HCT116 (cell line): ENCODE measurements at regions not wholly inside any gene's neighbourhood (a gene's known extent, or its start where the extent isn't known, plus 50 kb on each side); places are given as distances from the start of the nearest gene placed in this dataset.

Experiments
- ATAC-seq: fragments of 200-7000 bp; cut with Tn5 transposase; 2 replicates; pipeline ENCODE4 v1.9.1; 2020; ENCODE audit warnings: mild to moderate bottlenecking, moderate library complexity
- BruUV-seq: library from RNA; stranded (reverse); fragments of 400-500 nt; replicated peaks from 2 replicates; lab custom pipeline; 2021; lab: Mats Ljungman, UMichigan
- CTCF ChIA-PET: fragments of 300-600 bp; sonication (Branson Sonifier 250); formaldehyde crosslinking; loops from one replicate; lab custom pipeline; 2021; ENCODE audit warnings: antibody characterized with exemption; lab: Charles Lee
- POLR2A ChIA-PET: fragments of 300-600, 350-600 bp; sonication (Branson Sonifier 250); formaldehyde crosslinking; loops from one replicate; lab custom pipeline; 2021; ENCODE audit warnings: antibody characterized with exemption; lab: Charles Lee
- RAD21 ChIA-PET, 2 experiments: fragments of 300-600 bp; sonication (Branson Sonifier 250); formaldehyde crosslinking; loops; one replicate each; lab custom pipeline; 2023; ENCODE audit warnings: low total read pairs in 2 of 2; ENCODE audit not compliant: uncharacterized antibody in 2 of 2, unreplicated experiment in 2 of 2, low non-redundant PET in 1 of 2; lab: Charles Lee
- DNase-seq: peaks from one replicate; pipeline ENCODE4 v3.0.0-alpha.2; 2010; ENCODE audit warnings: low read depth, low spot score
- H2AFZ ChIP-seq: fragments of 200-600 bp; shearing (Covaris generic), sonication (generic); 2 replicates; pipeline ENCODE4 v1.6.1; 2017; ENCODE audit warnings: low read depth, mixed run types, mixed read lengths, antibody characterized with exemption, low read length; ENCODE audit not compliant: poor library complexity, severe bottlenecking
- H3K27ac ChIP-seq: 2 replicates; pipeline ENCODE4 v1.5.1; 2012; ENCODE audit warnings: low read depth, low read length
- H3K27me3 ChIP-seq: fragments of 200-600 bp; sonication (generic); 2 replicates; pipeline ENCODE4 v1.6.1; 2016; ENCODE audit warnings: mixed run types, low read length, mixed read lengths; ENCODE audit not compliant: insufficient read depth
- H3K36me3 ChIP-seq, 2 experiments: fragments of 200-500 bp in 1 of 2; fragments of 200-600 bp in 1 of 2; sonication (Bioruptor generic) in 1 of 2; sonication (generic) in 1 of 2; 2 replicates each; pipeline versions ENCODE4 v1.5.1 to v1.6.1; 2014 to 2016; ENCODE audit warnings: low read length in 2 of 2, inconsistent platforms in 1 of 2, mixed read lengths in 1 of 2, mixed run types in 1 of 2; ENCODE audit not compliant: insufficient read depth in 2 of 2, control insufficient read depth in 1 of 2
- H3K4me1 ChIP-seq, 2 experiments: fragments of 200-600 bp in 1 of 2; sonication (generic) in 1 of 2; 2 replicates each; pipeline versions ENCODE4 v1.5.1 to v1.6.1; 2012 to 2017; ENCODE audit warnings: low read length in 2 of 2, inconsistent platforms in 1 of 2, mild to moderate bottlenecking in 1 of 2, mixed read lengths in 1 of 2, mixed run types in 1 of 2, moderate library complexity in 1 of 2; ENCODE audit not compliant: insufficient read depth in 2 of 2, control insufficient read depth in 1 of 2
- H3K4me2 ChIP-seq: fragments of 200-600 bp; sonication (generic); 2 replicates; pipeline ENCODE4 v1.6.1; 2017; ENCODE audit warnings: mixed run types, low read length, mixed read lengths
- H3K4me3 ChIP-seq, 2 experiments: fragments of 200-600 bp in 1 of 2; sonication (generic) in 1 of 2; replicated peaks in 1 of 2; 2 replicates each; pipeline ENCODE4 v1.5.1; 2011 to 2016; ENCODE audit warnings: low read length in 2 of 2, control low read depth in 1 of 2, low read depth in 1 of 2, mild to moderate bottlenecking in 1 of 2, mixed read lengths in 1 of 2, mixed run types in 1 of 2
- H3K79me2 ChIP-seq: fragments of 200-600 bp; sonication (generic); 2 replicates; pipeline ENCODE4 v1.6.1; 2017; ENCODE audit warnings: mild to moderate bottlenecking, mixed run types, low read length, moderate library complexity, mixed read lengths; ENCODE audit not compliant: insufficient read depth
- H3K9ac ChIP-seq: fragments of 200-600 bp; sonication (generic); 2 replicates; pipeline ENCODE4 v1.6.1; 2016; ENCODE audit warnings: low read length, mixed read lengths
- H3K9me2 ChIP-seq: fragments of 200-600 bp; sonication (generic), shearing (Covaris generic); 2 replicates; pipeline ENCODE4 v1.6.1; 2017; ENCODE audit warnings: mixed run types, mild to moderate bottlenecking, moderate library complexity; ENCODE audit not compliant: insufficient read depth
- H3K9me3 ChIP-seq, 2 experiments: fragments of 200-500 bp in 1 of 2; fragments of 200-600 bp in 1 of 2; sonication (Bioruptor generic) in 1 of 2; sonication (generic) in 1 of 2; 2 replicates each; pipeline ENCODE4 v1.6.1; 2014 to 2017; ENCODE audit warnings: low read length in 2 of 2, mixed read lengths in 2 of 2, inconsistent platforms in 1 of 2, low read depth in 1 of 2, mild to moderate bottlenecking in 1 of 2, mixed run types in 1 of 2, moderate library complexity in 1 of 2; ENCODE audit not compliant: control insufficient read depth in 1 of 2, insufficient read depth in 1 of 2
- H4K20me1 ChIP-seq: fragments of 200-600 bp; sonication (generic), shearing (Covaris generic); 2 replicates; pipeline ENCODE4 v1.6.1; 2017; ENCODE audit warnings: mixed run types, mild to moderate bottlenecking, moderate library complexity; ENCODE audit not compliant: insufficient read depth
- ELF1 ChIP-seq: IDR thresholded peaks from 2 replicates; pipeline ENCODE4 v1.6.1; 2012; ENCODE audit warnings: low read depth, borderline replicate concordance
- JUND ChIP-seq: IDR thresholded peaks from 2 replicates; pipeline ENCODE4 v1.6.1; 2012
- POLR2A ChIP-seq: IDR thresholded peaks from 2 replicates; pipeline ENCODE4 v1.7.0; 2011; ENCODE audit warnings: borderline replicate concordance; ENCODE audit not compliant: insufficient read depth, insufficient read length; ENCODE audit errors: extremely low read depth
- RAD21 ChIP-seq: IDR thresholded peaks from 2 replicates; pipeline ENCODE4 v1.6.1; 2012; ENCODE audit warnings: low read depth, mild to moderate bottlenecking
- SRF ChIP-seq: IDR thresholded peaks from 2 replicates; pipeline ENCODE4 v1.6.1; 2012; ENCODE audit warnings: low read depth
- YY1 ChIP-seq: IDR thresholded peaks from 2 replicates; pipeline ENCODE4 v1.6.1; 2011; ENCODE audit warnings: low read length, low read depth, moderate library complexity, mild to moderate bottlenecking; ENCODE audit not compliant: insufficient replicate concordance; ENCODE audit errors: extremely low read depth
- ZFX ChIP-seq: fragments of 450-650 bp; IDR thresholded peaks from 2 replicates; pipeline ENCODE4 v1.6.1; 2017
- intact Hi-C: fragments of 100-400 bp; cut with micrococcal nuclease; formaldehyde crosslinking; loops from 2 replicates; pipeline ENCODE4 v1.10.0; 2022
- TF ChIP-seq, protein P1 (sequence below): IDR thresholded peaks from 2 replicates; pipeline ENCODE4 v1.6.1; 2012; ENCODE audit warnings: low read depth
- TF ChIP-seq, protein P2 (sequence below), 3 experiments: fragments of 200-600 bp in 1 of 3; sonication (generic) in 1 of 3; IDR thresholded peaks in 2 of 3; conservative IDR thresholded peaks in 1 of 3; 2 replicates each; pipeline ENCODE4 v1.5.1; 2012 to 2017; ENCODE audit warnings: low read depth in 2 of 3, low read length in 2 of 3, antibody characterized with exemption in 1 of 3, borderline replicate concordance in 1 of 3, control low read depth in 1 of 3, mild to moderate bottlenecking in 1 of 3, mixed read lengths in 1 of 3, mixed run types in 1 of 3, moderate library complexity in 1 of 3; ENCODE audit not compliant: insufficient read depth in 1 of 3
- TF ChIP-seq, protein P3 (sequence below): IDR thresholded peaks from 2 replicates; pipeline ENCODE4 v1.6.1; 2012

DNA sequence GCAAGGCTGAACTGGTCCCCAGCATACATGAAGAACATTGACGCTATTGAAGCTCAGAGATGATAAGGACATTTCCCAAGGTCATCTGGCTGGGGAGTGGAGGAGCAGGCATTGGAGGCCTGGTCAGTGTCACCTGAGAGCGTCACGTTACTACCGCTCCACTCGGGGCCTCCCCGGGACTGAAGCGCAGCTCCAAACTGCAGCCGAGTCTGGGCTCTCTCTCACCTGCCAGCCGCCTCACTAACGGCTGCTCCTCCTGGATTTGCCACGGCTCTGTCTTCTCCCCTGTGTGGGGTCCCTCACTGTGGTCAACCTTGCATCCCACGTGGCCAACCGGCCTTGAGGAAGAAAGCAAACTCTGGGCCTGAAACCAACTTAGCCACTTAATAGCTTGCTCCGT, 111.3 kb downstream of the ADSS2 start:
- DNase-seq: no peak
- BruUV-seq: no TSS peak
- Histone ChIP-seq H4K20me1 (no peaks in the 10 kb centered on the region), H3K27me3 (no peaks in the 10 kb centered on the region), H3K4me3 (no peak overlapping the region), H3K4me2 (no peak overlapping the region), H3K27ac (no peak overlapping the region), H3K4me1 (peaks cover 6 to 12% of the 10 kb centered on the region in 2 experiments), H3K9me2 (no peaks in the 10 kb centered on the region), H3K9me3 (no peaks in the 10 kb centered on the region), H2AFZ (no peak overlapping the region), H3K79me2 (no peaks in the 10 kb centered on the region), H3K36me3 (no peaks in the 10 kb centered on the region), H3K9ac (no peak overlapping the region)
- ChIA-PET POLR2A (no interaction called here), CTCF (no interaction called here), RAD21 (no interaction called here)
- intact Hi-C loops: no loop called here
- ATAC-seq: no peak
- no peak for TF ChIP-seq RAD21
- no peak for TF ChIP-seq JUND
- TF ChIP-seq SRF: no peak
- no peak for TF ChIP-seq ELF1
- TF ChIP-seq, protein P1, sequence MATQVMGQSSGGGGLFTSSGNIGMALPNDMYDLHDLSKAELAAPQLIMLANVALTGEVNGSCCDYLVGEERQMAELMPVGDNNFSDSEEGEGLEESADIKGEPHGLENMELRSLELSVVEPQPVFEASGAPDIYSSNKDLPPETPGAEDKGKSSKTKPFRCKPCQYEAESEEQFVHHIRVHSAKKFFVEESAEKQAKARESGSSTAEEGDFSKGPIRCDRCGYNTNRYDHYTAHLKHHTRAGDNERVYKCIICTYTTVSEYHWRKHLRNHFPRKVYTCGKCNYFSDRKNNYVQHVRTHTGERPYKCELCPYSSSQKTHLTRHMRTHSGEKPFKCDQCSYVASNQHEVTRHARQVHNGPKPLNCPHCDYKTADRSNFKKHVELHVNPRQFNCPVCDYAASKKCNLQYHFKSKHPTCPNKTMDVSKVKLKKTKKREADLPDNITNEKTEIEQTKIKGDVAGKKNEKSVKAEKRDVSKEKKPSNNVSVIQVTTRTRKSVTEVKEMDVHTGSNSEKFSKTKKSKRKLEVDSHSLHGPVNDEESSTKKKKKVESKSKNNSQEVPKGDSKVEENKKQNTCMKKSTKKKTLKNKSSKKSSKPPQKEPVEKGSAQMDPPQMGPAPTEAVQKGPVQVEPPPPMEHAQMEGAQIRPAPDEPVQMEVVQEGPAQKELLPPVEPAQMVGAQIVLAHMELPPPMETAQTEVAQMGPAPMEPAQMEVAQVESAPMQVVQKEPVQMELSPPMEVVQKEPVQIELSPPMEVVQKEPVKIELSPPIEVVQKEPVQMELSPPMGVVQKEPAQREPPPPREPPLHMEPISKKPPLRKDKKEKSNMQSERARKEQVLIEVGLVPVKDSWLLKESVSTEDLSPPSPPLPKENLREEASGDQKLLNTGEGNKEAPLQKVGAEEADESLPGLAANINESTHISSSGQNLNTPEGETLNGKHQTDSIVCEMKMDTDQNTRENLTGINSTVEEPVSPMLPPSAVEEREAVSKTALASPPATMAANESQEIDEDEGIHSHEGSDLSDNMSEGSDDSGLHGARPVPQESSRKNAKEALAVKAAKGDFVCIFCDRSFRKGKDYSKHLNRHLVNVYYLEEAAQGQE: no peak
- no peak for TF ChIP-seq ZFX
- TF ChIP-seq, protein P2, sequence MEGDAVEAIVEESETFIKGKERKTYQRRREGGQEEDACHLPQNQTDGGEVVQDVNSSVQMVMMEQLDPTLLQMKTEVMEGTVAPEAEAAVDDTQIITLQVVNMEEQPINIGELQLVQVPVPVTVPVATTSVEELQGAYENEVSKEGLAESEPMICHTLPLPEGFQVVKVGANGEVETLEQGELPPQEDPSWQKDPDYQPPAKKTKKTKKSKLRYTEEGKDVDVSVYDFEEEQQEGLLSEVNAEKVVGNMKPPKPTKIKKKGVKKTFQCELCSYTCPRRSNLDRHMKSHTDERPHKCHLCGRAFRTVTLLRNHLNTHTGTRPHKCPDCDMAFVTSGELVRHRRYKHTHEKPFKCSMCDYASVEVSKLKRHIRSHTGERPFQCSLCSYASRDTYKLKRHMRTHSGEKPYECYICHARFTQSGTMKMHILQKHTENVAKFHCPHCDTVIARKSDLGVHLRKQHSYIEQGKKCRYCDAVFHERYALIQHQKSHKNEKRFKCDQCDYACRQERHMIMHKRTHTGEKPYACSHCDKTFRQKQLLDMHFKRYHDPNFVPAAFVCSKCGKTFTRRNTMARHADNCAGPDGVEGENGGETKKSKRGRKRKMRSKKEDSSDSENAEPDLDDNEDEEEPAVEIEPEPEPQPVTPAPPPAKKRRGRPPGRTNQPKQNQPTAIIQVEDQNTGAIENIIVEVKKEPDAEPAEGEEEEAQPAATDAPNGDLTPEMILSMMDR (IDR thresholded peaks at IDR 0.05 in 2 of 3, conservative IDR thresholded peaks at IDR 0.05 in 1 of 3; ENCODE audit: borderline replicate concordance in 1 of 3, insufficient read depth in 1 of 3, low read depth in 2 of 3, low read length in 2 of 3): no peak
- TF ChIP-seq, protein P3, sequence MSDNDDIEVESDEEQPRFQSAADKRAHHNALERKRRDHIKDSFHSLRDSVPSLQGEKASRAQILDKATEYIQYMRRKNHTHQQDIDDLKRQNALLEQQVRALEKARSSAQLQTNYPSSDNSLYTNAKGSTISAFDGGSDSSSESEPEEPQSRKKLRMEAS: no peak
- TF ChIP-seq POLR2A: no peak
- no peak for TF ChIP-seq YY1
